Midbrain (tissue), 1 donor: ENCODE measurements at regions not wholly inside any gene's neighbourhood (a gene's known extent, or its start where the extent isn't known, plus 50 kb on each side); places are given as distances from the start of the nearest gene placed in this dataset.

Experiments
- DNase-seq: peaks from one replicate; lab custom pipeline; 2025; lab: John Stamatoyannopoulos, UW

DNA sequence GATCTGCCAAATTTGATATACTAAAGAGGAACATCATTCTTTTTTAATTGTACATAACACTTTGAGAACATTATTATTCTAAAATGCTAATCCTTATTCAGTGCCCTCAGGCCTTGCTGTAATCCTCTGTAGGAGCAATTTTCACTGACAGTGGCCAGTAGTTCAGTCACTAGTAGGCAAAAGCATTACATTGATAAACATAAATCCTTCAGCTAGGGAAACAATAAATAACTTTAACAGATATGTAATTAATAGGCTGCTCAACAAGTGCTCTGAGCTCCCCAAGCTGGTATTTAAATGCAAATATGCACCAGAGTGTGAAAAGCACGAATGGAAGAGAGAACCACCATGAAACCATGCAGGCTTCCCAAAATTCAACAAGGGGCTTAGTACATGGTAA is 77.7 kb upstream of the FAM47C start:
- DNase-seq: no peak

DNA sequence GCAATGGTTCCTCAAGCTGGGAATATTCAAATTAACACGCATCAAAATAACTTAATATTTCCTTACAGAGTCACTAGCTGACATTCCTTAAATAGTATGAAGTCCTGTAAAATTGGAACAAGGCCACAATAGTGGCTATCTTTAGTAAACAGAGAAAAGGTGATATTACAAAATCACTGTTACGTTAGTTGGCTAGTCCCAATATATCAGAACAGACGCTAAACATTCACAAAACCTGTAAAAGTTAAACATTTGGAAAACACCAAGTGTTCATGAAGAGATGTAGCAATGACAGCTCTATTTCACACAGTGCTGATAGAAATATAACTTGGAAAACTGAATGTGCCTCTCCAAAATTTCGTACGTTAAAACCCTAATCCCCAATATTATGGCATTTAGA is 61.0 kb upstream of the FAM47C start:
- no peak for DNase-seq

DNA sequence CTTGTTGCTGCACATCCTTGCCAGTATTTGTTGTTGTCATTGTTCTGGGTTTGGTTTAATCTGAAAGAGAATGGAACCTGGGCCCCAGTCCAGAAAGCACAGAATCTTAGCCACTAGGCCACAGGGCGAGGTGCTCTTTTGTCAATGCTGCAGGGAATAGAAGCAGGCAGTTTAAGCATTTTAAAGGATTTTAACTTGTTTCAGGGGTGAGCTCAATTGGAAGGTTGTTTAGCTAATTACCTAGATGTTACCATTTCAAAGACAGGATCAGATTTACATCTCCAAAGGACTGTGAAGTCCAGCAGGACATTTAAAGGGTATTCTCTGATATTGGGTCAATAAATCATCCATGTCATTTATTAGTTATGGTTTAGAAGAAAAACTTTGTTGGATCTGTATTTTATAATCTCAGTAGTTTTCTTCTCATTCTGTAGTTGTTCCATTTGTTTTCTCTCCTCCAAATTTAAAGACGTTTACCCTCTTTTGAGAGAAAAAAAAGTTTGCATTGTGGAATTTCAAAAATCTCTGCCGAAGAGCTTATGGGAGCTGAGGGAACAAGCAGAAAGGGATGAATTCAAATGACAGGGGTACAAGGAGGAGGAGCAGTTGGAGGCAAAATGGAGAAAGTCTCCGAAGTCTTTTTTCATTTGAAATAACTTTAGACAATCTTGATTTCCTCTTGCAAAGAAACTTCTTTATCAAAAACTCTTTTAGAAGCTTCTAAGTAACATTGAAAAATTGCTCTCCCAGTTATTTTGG is 57.5 kb upstream of the FAM47C start:
- no peak for DNase-seq

DNA sequence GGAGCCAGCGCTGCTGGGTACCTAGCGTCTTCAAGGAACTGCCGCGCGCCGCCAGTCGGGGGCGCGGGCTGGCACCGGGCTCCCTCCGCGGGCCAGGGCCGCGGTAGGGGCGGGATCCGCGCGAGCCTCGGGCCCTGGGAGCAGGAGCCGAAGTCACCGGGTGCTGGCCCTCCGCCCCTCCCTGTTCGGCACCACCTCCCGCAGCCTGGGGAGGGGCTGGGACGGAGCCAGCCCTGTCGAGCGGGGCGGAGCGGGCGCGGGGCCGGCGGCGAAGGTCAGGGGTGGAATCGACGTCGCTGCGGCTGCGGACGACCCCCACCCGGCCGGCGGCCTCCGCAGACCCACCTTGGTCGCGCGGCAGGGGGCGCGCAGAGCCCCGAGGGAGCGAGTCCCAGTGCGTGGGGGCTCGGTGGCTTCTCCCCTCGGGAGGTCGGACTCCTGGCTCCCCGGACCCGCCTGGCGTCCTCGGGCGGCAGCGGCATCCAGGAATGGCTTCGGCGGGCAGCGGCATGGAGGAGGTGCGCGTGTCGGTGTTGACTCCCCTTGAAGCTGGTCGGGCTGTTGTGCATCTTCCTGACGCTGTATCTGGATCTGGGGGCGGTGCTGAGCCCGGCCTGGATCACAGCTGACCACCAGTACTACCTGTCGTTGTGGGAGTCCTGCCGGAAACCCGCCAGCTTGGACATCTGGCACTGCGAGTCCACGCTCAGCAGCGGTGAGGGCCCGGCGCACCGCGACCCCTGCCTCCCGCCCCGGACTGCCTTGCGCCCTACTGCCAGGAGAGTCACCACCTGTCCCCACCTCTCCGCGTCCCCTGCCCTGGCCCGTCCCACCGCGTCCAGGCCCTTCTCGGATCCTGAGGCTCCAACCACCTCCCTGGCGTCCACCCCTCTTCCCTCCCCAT is 50.5 kb upstream of the FAM47C start:
- DNase-seq: no peak
